Upper lobe of left lung (tissue), 4 donors: ENCODE measurements at regions not wholly inside any gene's neighbourhood (a gene's known extent, or its start where the extent isn't known, plus 50 kb on each side); places are given as distances from the start of the nearest gene placed in this dataset.

Source experiments
- CTCF ChIP-seq, 6 experiments: fragments of 450-650 bp in 4 of 6; fragments of 200-600 bp in 2 of 6; sonication (generic) in 2 of 6; IDR thresholded peaks; one replicate each; pipeline ENCODE4 v1.5.1; 2016 to 2019; ENCODE audit warnings: antibody characterized with exemption in 6 of 6
- EP300 ChIP-seq, 4 donors: sonication (generic); formaldehyde crosslinking; IDR thresholded peaks; one replicate each; pipeline ENCODE4 v1.5.1; 2017; ENCODE audit warnings: antibody characterized with exemption in 4 of 4, control low read depth in 2 of 4

DNA sequence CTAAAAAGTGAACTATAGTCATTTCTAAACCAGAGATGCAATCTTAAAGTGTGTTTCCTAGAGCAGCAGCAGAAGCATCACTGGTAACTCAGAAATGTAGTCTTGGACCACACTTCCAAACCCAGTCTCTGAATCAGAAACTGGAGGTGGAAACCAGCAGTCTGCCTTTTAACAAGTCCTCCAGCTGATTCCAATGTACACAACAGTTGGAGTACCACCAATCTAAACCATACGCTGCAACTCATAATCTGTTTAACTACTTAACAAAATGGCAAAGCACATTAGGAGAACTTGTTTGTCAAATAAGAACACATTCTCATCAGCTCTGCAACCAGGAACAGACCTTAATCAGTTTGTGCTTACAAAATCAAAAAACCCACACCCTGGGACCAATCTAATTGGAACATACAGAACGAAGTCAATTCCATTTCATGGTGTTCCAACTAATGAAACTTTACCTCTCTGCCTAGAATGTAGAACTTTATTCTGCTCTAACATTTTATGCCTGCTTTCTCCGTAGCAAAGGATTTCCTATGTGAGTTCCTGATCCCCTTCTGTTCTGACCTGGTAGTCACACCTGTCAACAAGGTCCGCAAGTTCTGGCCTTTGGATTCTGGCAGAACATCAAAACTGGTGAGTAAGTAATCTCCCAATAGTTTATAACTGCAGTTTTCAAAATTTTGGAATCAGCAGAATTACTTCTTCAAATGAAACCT lies 390.4 kb downstream of the HTR1B start:
- TF ChIP-seq CTCF (IDR thresholded peaks at IDR 0.05) (no peak), EP300 (IDR thresholded peaks at IDR 0.05) (no peak)
